ENCODE measurements at regions not wholly inside any gene's neighbourhood (a gene's known extent, or its start where the extent isn't known, plus 50 kb on each side); places are given as distances from the start of the nearest gene placed in this dataset.

GRCh38 chr3:73164622-73165021 is 103.2 kb downstream of the EBLN2 start:
- H3K4me3 Mint-ChIP-seq = no peak overlapping the region
- H3K4me1 Mint-ChIP-seq (ENCODE audit: low read depth) = no peaks in the 10 kb centered on the region
- H3K9me3 Mint-ChIP-seq = no peaks in the 10 kb centered on the region
- H3K36me3 Mint-ChIP-seq (ENCODE audit: low read depth) = no peaks in the 10 kb centered on the region
- no peak overlapping the region for H3K27ac Mint-ChIP-seq
- DNase-seq = no peak
- peaks cover 7% of the 10 kb centered on the region for H3K27me3 Mint-ChIP-seq (ENCODE audit: insufficient read depth)
- TF ChIP-seq, protein P1, sequence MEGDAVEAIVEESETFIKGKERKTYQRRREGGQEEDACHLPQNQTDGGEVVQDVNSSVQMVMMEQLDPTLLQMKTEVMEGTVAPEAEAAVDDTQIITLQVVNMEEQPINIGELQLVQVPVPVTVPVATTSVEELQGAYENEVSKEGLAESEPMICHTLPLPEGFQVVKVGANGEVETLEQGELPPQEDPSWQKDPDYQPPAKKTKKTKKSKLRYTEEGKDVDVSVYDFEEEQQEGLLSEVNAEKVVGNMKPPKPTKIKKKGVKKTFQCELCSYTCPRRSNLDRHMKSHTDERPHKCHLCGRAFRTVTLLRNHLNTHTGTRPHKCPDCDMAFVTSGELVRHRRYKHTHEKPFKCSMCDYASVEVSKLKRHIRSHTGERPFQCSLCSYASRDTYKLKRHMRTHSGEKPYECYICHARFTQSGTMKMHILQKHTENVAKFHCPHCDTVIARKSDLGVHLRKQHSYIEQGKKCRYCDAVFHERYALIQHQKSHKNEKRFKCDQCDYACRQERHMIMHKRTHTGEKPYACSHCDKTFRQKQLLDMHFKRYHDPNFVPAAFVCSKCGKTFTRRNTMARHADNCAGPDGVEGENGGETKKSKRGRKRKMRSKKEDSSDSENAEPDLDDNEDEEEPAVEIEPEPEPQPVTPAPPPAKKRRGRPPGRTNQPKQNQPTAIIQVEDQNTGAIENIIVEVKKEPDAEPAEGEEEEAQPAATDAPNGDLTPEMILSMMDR (IDR thresholded peaks at IDR 0.05) = no peak

DNA sequence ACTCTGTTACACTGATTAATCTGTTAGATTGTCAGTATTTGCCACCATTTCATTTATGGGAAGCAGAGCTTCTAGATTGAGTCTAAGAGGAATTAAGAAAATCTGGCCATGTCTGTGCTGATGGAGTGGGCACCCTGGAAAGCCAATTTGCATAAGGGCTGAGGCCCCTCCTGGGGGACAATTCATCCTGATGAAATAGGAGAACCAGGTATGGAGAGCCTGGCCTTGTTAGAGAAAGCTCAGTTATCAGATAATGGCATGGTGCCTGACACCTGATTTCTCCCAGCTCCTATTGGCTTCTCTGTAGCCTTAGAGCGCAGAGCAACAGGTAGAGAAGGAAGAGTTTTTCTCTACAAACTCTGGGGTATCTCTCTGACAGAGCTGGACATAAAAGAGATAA is 114.2 kb downstream of the EBLN2 start:
- DNase-seq = no peak
- TF ChIP-seq, protein P1 (IDR thresholded peaks at IDR 0.05) = no peak
- no peaks in the 10 kb centered on the region for H3K4me1 Mint-ChIP-seq (ENCODE audit: low read depth)
- peaks cover 10% of the 10 kb centered on the region for H3K27me3 Mint-ChIP-seq (ENCODE audit: insufficient read depth)
- H3K9me3 Mint-ChIP-seq = no peaks in the 10 kb centered on the region
- H3K36me3 Mint-ChIP-seq (ENCODE audit: low read depth) = no peaks in the 10 kb centered on the region
- no peak overlapping the region for H3K27ac Mint-ChIP-seq
- no peak overlapping the region for H3K4me3 Mint-ChIP-seq

DNA sequence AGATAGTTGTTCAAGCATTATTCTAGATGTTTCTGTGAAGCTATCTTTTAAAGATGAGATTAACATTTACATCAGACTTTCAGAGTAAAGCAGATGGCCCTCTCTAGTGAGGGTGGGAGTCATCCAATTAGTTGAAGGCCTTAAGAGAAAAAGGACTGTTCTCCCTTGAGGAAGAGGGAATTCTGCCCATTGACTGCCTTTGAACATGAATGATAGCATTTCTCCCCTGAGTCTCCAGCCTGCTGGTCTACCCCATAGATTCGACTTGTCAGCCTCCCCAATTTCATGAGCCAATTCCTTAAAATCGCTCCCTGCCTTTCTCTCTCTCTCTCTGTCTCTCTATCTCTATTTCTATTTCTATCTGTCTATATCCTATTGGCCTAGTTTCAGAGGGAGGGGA is 115.5 kb downstream of the EBLN2 start:
- no peak overlapping the region for H3K27ac Mint-ChIP-seq
- DNase-seq = no peak
- TF ChIP-seq, protein P1 (IDR thresholded peaks at IDR 0.05) = no peak
- no peaks in the 10 kb centered on the region for H3K9me3 Mint-ChIP-seq
- H3K27me3 Mint-ChIP-seq (ENCODE audit: insufficient read depth) = peaks cover 10% of the 10 kb centered on the region
- H3K4me1 Mint-ChIP-seq (ENCODE audit: low read depth) = no peaks in the 10 kb centered on the region
- no peaks in the 10 kb centered on the region for H3K36me3 Mint-ChIP-seq (ENCODE audit: low read depth)
- no peak overlapping the region for H3K4me3 Mint-ChIP-seq

DNA sequence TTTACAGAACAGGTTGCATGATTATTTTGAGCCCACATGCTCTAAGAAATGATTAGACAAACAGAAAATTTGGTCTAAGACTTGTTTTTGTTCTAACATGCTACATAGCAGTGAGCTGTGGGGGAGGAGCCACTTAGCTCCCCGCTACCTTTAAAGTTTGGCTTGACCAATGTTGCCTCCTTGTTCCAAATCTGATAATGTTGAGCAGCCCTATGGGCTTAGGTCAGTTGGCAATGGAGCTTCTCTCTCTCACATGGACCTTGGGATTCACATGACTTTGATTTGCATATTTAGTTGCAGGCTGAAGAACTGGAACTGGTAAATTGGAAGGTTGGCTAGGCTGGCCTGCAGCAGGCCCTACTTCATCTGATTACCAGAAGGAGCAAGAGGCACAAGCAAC is 116.4 kb downstream of the EBLN2 start:
- TF ChIP-seq, protein P1 (IDR thresholded peaks at IDR 0.05) = no peak
- no peak for DNase-seq
- Mint-ChIP-seq H3K4me3 (no peak overlapping the region), H3K27ac (no peak overlapping the region), H3K27me3 (ENCODE audit: insufficient read depth) (peaks cover 10% of the 10 kb centered on the region), H3K36me3 (ENCODE audit: low read depth) (no peaks in the 10 kb centered on the region), H3K4me1 (ENCODE audit: low read depth) (no peaks in the 10 kb centered on the region), H3K9me3 (no peaks in the 10 kb centered on the region)

DNA sequence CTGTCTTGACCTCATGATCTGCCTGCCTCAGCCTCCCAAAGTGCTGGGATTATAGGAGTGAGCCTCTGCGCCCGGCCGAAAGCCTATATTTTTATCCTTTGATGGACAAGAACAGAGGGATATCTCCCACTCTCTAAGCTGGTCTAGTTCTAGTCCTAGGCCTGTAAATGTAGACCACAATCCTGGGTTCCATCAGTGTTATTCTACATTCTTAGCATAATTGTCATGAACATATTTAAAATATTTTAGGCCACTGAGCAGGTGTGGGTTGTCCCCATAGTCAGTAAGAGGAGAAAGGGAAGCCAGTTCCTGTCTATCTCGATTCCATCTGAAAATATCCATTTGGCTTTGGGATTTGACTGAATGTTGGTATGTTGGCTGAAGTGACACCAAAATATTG is 118.1 kb downstream of the EBLN2 start:
- DNase-seq = no peak
- H3K36me3 Mint-ChIP-seq (ENCODE audit: low read depth) = no peaks in the 10 kb centered on the region
- TF ChIP-seq, protein P1 (IDR thresholded peaks at IDR 0.05) = no peak

GRCh38 chr3:73186741-73187140 is 125.3 kb downstream of the EBLN2 start:
- peaks cover 9% of the 10 kb centered on the region; the same call in 1 of the 2 replicates for H3K4me1 Mint-ChIP-seq (ENCODE audit: low read depth)
- H3K36me3 Mint-ChIP-seq (ENCODE audit: low read depth) = no peaks in the 10 kb centered on the region
- TF ChIP-seq, protein P1 (IDR thresholded peaks at IDR 0.05) = no peak
- no peak overlapping the region for H3K27ac Mint-ChIP-seq
- peaks cover 10% of the 10 kb centered on the region for H3K27me3 Mint-ChIP-seq (ENCODE audit: insufficient read depth)
- H3K9me3 Mint-ChIP-seq = no peaks in the 10 kb centered on the region
- no peak for DNase-seq
- no peak overlapping the region for H3K4me3 Mint-ChIP-seq

More for the DNA sequence above, 118.1 kb downstream of the EBLN2 start:
- H3K4me1 Mint-ChIP-seq (ENCODE audit: low read depth) = no peaks in the 10 kb centered on the region
- H3K9me3 Mint-ChIP-seq = no peaks in the 10 kb centered on the region
- H3K27ac Mint-ChIP-seq = no peak overlapping the region
- H3K27me3 Mint-ChIP-seq (ENCODE audit: insufficient read depth) = peaks cover 15% of the 10 kb centered on the region
- H3K4me3 Mint-ChIP-seq = no peak overlapping the region
